Activated naive CD8-positive, alpha-beta T cell (primary cell): ENCODE measurements at regions not wholly inside any gene's neighbourhood (a gene's known extent, or its start where the extent isn't known, plus 50 kb on each side); places are given as distances from the start of the nearest gene placed in this dataset.

Source experiments
- H3K27ac Mint-ChIP-seq: one replicate; pipeline ENCODE4 v1.8.0; 2021; ENCODE audit warnings: mixed read lengths
- H3K27me3 Mint-ChIP-seq: one replicate; pipeline ENCODE4 v1.8.0; 2021; ENCODE audit warnings: mixed read lengths
- H3K36me3 Mint-ChIP-seq: one replicate; pipeline ENCODE4 v1.8.0; 2021; ENCODE audit warnings: mixed read lengths
- H3K4me1 Mint-ChIP-seq: one replicate; pipeline ENCODE4 v1.8.0; 2021; ENCODE audit warnings: low read depth, mixed read lengths
- H3K4me3 Mint-ChIP-seq: one replicate; pipeline ENCODE4 v1.8.0; 2021; ENCODE audit warnings: mild to moderate bottlenecking, mixed read lengths
- H3K9me3 Mint-ChIP-seq: one replicate; pipeline ENCODE4 v1.8.0; 2021; ENCODE audit warnings: low read depth, mixed read lengths

GRCh38 chr13:76632401-76633044 is 253.7 kb downstream of the KCTD12 start:
- no peak overlapping the region for H3K27ac Mint-ChIP-seq
- H3K9me3 Mint-ChIP-seq, result no peaks in the 10 kb centered on the region
- no peaks in the 10 kb centered on the region for H3K36me3 Mint-ChIP-seq
- no peaks in the 10 kb centered on the region for H3K4me1 Mint-ChIP-seq
- H3K4me3 Mint-ChIP-seq, result no peak overlapping the region
- H3K27me3 Mint-ChIP-seq, result peaks cover 6% of the 10 kb centered on the region

GRCh38 chr13:76630629-76631230 is 255.5 kb downstream of the KCTD12 start:
- Mint-ChIP-seq H3K4me1 (no peaks in the 10 kb centered on the region), H3K36me3 (no peaks in the 10 kb centered on the region), H3K4me3 (no peak overlapping the region), H3K9me3 (no peaks in the 10 kb centered on the region), H3K27me3 (peaks cover 12% of the 10 kb centered on the region), H3K27ac (no peak overlapping the region)

GRCh38 chr13:76622315-76623040 is 263.7 kb downstream of the KCTD12 start:
- Mint-ChIP-seq H3K4me1 (no peaks in the 10 kb centered on the region), H3K27me3 (peaks cover 14% of the 10 kb centered on the region), H3K27ac (no peak overlapping the region), H3K36me3 (no peaks in the 10 kb centered on the region), H3K4me3 (no peak overlapping the region), H3K9me3 (no peaks in the 10 kb centered on the region)

- H3K36me3 Mint-ChIP-seq, result no peaks in the 10 kb centered on the region
- H3K27me3 Mint-ChIP-seq, result peaks cover 12% of the 10 kb centered on the region
- H3K4me1 Mint-ChIP-seq, result no peaks in the 10 kb centered on the region
- H3K9me3 Mint-ChIP-seq, result no peaks in the 10 kb centered on the region
- H3K4me3 Mint-ChIP-seq, result no peak overlapping the region
- no peak overlapping the region for H3K27ac Mint-ChIP-seq
Measured at GRCh38 chr13:76621705-76622104, 264.5 kb downstream of the KCTD12 start.

- peaks cover 6% of the 10 kb centered on the region for H3K27me3 Mint-ChIP-seq
- no peaks in the 10 kb centered on the region for H3K4me1 Mint-ChIP-seq
- no peak overlapping the region for H3K27ac Mint-ChIP-seq
- no peaks in the 10 kb centered on the region for H3K9me3 Mint-ChIP-seq
- no peaks in the 10 kb centered on the region for H3K36me3 Mint-ChIP-seq
- H3K4me3 Mint-ChIP-seq, result no peak overlapping the region
Measured at GRCh38 chr13:76620036-76620435, 266.2 kb downstream of the KCTD12 start.

GRCh38 chr13:76619631-76620030 is 266.6 kb downstream of the KCTD12 start:
- Mint-ChIP-seq H3K4me1 (no peaks in the 10 kb centered on the region), H3K27me3 (peaks cover 6% of the 10 kb centered on the region), H3K27ac (no peak overlapping the region), H3K9me3 (no peaks in the 10 kb centered on the region), H3K36me3 (no peaks in the 10 kb centered on the region), H3K4me3 (no peak overlapping the region)

GRCh38 chr13:76610819-76611415 is 275.3 kb downstream of the KCTD12 start:
- no peaks in the 10 kb centered on the region for H3K4me1 Mint-ChIP-seq
- H3K27ac Mint-ChIP-seq, result no peak overlapping the region
- H3K27me3 Mint-ChIP-seq, result no peaks in the 10 kb centered on the region
- no peaks in the 10 kb centered on the region for H3K9me3 Mint-ChIP-seq
- no peaks in the 10 kb centered on the region for H3K36me3 Mint-ChIP-seq
- H3K4me3 Mint-ChIP-seq, result no peak overlapping the region

GRCh38 chr13:76609643-76610042 is 276.6 kb downstream of the KCTD12 start:
- no peaks in the 10 kb centered on the region for H3K4me1 Mint-ChIP-seq
- no peaks in the 10 kb centered on the region for H3K27me3 Mint-ChIP-seq
- no peaks in the 10 kb centered on the region for H3K9me3 Mint-ChIP-seq
- no peak overlapping the region for H3K27ac Mint-ChIP-seq
- H3K36me3 Mint-ChIP-seq, result no peaks in the 10 kb centered on the region
- H3K4me3 Mint-ChIP-seq, result no peak overlapping the region

- H3K27me3 Mint-ChIP-seq, result peaks cover 3% of the 10 kb centered on the region
- no peak overlapping the region for H3K4me3 Mint-ChIP-seq
- no peaks in the 10 kb centered on the region for H3K4me1 Mint-ChIP-seq
- no peaks in the 10 kb centered on the region for H3K36me3 Mint-ChIP-seq
- no peak overlapping the region for H3K27ac Mint-ChIP-seq
- no peaks in the 10 kb centered on the region for H3K9me3 Mint-ChIP-seq
Measured at GRCh38 chr13:76607866-76608265, 278.3 kb downstream of the KCTD12 start.

- H3K27ac Mint-ChIP-seq, result no peak overlapping the region
- no peaks in the 10 kb centered on the region for H3K4me1 Mint-ChIP-seq
- H3K36me3 Mint-ChIP-seq, result no peaks in the 10 kb centered on the region
- peaks cover 10% of the 10 kb centered on the region for H3K27me3 Mint-ChIP-seq
- H3K9me3 Mint-ChIP-seq, result peaks cover under 1% of the 10 kb centered on the region
- no peak overlapping the region for H3K4me3 Mint-ChIP-seq
Measured at GRCh38 chr13:76600081-76600480, 286.1 kb downstream of the KCTD12 start.

GRCh38 chr13:76597868-76598267 is 288.3 kb downstream of the KCTD12 start:
- no peaks in the 10 kb centered on the region for H3K4me1 Mint-ChIP-seq
- no peaks in the 10 kb centered on the region for H3K36me3 Mint-ChIP-seq
- no peak overlapping the region for H3K27ac Mint-ChIP-seq
- peaks cover 4% of the 10 kb centered on the region for H3K9me3 Mint-ChIP-seq
- no peak overlapping the region for H3K4me3 Mint-ChIP-seq
- H3K27me3 Mint-ChIP-seq, result peaks cover 8% of the 10 kb centered on the region

- H3K4me3 Mint-ChIP-seq, result no peak overlapping the region
- no peaks in the 10 kb centered on the region for H3K36me3 Mint-ChIP-seq
- H3K27ac Mint-ChIP-seq, result no peak overlapping the region
- no peaks in the 10 kb centered on the region for H3K4me1 Mint-ChIP-seq
- peaks cover 4% of the 10 kb centered on the region for H3K9me3 Mint-ChIP-seq
- peaks cover 5% of the 10 kb centered on the region for H3K27me3 Mint-ChIP-seq
Measured at GRCh38 chr13:76596216-76596615, 290.0 kb downstream of the KCTD12 start.

GRCh38 chr13:76594435-76594834 is 291.8 kb downstream of the KCTD12 start:
- no peaks in the 10 kb centered on the region for H3K36me3 Mint-ChIP-seq
- H3K4me1 Mint-ChIP-seq, result no peaks in the 10 kb centered on the region
- H3K27me3 Mint-ChIP-seq, result peaks cover 6% of the 10 kb centered on the region
- H3K27ac Mint-ChIP-seq, result no peak overlapping the region
- H3K4me3 Mint-ChIP-seq, result no peak overlapping the region
- peaks cover 4% of the 10 kb centered on the region for H3K9me3 Mint-ChIP-seq

- Mint-ChIP-seq H3K27me3 (peaks cover 13% of the 10 kb centered on the region), H3K36me3 (no peaks in the 10 kb centered on the region), H3K9me3 (no peaks in the 10 kb centered on the region), H3K4me3 (no peak overlapping the region), H3K27ac (no peak overlapping the region), H3K4me1 (no peaks in the 10 kb centered on the region)
Measured at GRCh38 chr13:76586842-76587241, 299.4 kb downstream of the KCTD12 start.

- Mint-ChIP-seq H3K4me1 (no peaks in the 10 kb centered on the region), H3K36me3 (peaks cover 6% of the 10 kb centered on the region)
Measured at GRCh38 chr13:76579701-76580100, 306.5 kb downstream of the KCTD12 start.

More at GRCh38 chr13:76579701-76580100, 306.5 kb downstream of the KCTD12 start:
- peaks cover 30% of the 10 kb centered on the region for H3K9me3 Mint-ChIP-seq
- H3K27me3 Mint-ChIP-seq, result peaks cover 3% of the 10 kb centered on the region
- H3K27ac Mint-ChIP-seq, result no peak overlapping the region
- no peak overlapping the region for H3K4me3 Mint-ChIP-seq
